Activated gamma-delta T cell (primary cell): ENCODE measurements at regions not wholly inside any gene's neighbourhood (a gene's known extent, or its start where the extent isn't known, plus 50 kb on each side); places are given as distances from the start of the nearest gene placed in this dataset.

Source experiments
- DNase-seq: peaks from one replicate; lab custom pipeline; 2025; lab: John Stamatoyannopoulos, UW

GRCh38 chr1:182293119-182293589 lies 98.4 kb downstream of the GLUL start:
- no peak for DNase-seq

DNA sequence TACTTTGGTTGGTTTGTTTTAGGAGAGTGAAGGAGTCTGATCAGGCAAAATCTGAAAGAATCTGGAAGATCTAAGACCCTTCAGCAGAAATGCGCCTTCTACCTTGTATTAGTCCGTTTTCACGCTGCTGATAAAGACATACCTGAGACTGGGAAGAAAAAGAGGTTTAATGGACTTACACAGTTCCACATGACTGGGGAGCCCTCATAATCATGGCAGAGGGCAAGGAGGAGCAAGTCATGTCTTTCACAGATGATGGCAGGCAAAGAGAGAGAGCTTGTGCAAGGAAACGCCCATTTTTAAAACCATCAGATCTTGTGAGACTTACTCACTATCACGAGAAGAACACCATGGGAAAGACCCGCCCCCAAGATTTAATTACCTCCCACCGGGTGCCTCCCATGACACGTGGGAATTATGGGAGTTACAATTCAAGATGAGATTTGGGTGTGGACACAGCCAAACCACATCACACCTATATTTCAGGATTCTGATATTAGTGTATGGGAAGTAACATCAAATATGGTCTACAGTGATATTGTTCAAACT lies 99.3 kb downstream of the GLUL start:
- no peak for DNase-seq

GRCh38 chr1:182291584-182292192 lies 99.9 kb downstream of the GLUL start:
- DNase-seq: no peak

- no peak for DNase-seq
Observed at GRCh38 chr1:182288749-182289604, 102.6 kb downstream of the GLUL start.

- no peak for DNase-seq
Observed at GRCh38 chr1:182286761-182287160, 104.8 kb downstream of the GLUL start.

DNA sequence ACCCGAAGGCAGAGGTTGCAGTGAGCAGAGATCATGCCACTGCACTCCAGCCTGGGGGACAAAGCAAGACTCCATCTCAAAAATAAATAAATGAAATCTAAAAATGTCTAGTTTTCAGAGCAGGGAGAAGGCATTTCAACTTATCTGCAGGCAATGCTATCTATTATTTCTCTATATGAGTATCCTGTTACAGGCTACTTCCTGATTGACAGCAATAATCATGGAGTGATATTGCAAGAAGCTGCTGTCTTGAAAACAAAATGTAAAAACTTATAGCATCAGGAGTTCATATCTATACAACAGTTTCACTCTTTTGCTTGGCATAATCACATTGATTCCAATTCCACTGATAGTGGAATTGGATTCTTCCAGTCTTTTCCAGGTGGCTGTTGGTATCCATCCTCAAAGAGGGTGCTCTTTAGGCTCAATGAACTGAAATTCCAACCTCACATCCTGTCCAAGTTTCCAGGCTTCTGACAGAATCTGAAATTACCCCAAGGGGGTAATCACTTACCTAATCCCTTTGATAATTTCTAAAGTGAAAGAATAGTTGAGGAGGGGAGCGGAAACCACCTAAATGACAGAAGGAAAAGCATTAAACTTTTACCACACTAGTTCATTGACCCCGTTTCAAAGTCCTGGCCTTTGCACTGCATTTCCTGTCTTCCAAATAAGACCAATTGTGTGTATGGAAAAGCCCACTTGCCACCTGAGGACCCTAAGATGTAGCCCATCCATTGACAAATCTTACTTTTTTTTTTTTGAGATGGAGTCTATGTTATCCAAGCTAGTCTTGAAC lies 107.6 kb downstream of the GLUL start:
- DNase-seq: no peak

DNA sequence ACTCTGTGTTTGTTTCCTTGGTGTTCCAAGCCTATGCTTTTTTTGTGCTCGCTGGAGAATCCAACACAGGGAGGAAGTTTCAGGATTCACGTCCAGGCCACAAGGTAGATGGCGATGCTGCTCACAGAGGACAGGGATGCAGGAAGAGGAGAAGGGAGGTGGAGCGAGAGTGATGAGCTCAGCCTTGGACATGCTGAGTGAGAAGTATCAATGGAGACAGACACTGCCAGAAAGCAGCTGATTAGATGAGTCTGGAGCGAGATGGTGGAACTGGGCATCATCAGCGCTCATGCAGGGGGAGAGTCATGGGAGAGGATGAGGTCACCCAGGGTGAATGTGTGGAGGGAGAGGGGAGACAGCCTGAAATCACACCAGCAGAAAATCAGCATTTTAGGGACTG lies 110.0 kb downstream of the GLUL start:
- no peak for DNase-seq

DNA sequence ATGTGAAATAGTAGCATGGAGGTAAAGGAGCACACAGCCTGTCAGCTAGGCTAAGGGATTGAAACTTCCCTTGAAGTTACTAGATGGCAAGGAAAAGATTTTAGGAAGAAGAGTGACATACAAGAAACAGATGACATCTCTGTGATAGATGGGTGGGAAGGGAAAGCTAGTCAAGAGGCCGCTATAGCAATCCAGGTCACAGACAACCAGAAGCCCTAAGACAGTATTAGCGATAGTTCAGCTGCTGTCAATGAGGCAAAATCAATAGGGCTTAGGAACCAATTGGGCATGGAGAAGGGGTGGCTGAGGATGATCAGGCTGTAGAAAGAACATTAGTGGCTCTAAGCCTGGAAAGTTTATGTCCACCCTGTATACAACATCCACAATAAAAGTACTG lies 111.1 kb downstream of the GLUL start:
- DNase-seq: no peak

DNA sequence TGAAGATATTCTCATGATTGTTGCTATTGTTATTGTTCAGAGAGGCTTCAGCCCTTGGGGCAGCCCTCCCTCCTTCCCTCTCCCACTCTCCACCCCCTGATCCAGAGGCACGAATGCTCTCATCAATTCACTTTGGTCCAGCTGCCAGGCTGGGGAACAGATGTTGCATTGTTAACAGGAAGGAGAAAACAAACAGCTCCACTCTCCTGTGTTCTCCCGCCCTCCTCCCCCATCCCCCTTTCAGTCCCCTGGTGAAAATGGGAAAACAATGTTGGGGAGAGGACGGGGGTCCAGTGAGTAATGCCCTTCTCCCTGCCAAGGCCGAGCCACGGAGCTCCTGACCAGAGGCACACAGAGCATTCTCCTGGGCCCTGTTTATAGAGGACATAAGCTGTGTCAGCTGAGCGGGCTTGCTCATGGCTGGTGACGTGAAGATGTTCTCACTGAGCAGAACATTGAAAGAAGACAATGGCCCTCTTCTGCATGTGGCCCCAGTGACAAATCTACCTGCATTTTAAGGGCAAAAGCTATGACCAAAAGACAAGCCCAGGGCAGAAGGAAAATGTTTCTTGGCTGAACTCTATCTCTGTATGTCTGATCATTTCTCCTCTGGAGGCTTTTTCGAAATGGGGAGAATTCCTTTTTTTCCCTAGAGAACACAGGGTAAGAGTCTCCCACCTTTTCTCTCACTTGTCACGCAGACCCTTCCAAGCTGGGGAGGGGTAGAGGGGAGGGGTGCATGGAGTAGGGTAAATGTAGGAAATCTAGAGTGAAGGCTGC lies 111.7 kb downstream of the GLUL start:
- DNase-seq: no peak

DNA sequence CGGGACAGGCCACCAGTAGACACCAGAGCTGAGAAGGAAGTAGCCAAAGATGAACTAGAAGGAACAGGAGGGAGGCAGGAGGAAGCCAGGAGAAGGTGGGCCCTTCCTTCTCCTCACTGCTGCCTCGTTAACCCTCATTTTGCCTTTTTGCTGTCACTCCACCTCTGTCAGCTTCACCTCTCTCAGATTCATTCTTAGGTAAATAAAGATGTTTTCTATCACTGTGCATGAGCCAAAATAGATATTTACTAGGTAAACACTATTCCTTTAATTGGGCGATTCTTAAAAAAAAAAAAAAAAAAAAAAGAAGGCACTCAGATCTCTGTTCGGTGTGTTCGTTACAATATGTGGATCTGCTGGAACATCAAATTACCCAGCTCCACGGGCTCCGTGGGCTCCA lies 112.3 kb downstream of the GLUL start:
- no peak for DNase-seq

DNA sequence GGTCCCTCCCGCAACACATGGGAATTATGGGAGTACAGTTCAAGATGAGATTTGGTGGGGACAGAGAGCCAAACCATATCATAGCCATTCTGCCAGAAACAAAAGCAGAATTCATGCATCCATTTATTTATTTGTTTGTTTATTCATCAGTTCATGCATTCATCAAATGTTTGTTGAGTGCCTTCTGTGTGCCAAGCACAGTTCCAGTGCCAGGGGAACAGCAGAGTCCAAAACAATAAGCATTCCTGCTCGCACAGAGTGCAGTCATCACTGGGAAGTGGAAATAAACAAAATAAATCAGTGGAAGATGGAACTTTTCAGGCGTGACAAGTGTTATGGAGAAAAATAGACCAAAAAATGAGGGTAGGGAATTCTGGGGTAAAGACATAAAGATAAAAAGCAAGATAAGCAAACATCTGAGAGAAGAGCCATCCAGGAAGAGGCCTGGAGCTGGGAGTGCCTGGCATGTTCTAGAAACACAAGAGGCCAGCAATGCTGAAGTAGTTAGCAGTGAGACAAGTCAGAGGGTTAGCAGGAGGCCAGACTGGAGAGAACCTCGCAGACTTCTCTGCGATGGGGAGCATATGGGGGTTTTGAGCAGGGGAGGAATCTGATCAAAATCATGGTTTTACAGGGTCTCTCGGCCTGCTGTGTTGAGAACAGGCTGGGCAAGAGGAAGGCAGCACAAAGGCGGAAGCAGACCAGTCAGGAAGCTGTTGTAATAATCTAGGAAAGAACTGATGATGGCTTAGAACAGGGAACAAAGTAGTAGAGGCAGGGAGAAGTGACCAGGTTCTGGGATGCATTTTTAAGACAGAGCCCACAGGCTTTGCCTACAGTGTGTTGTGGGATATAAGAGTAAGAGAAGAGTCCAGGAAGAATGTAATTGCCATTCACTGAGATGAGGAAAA lies 113.2 kb downstream of the GLUL start:
- DNase-seq: no peak

- no peak for DNase-seq
Observed at GRCh38 chr1:182275271-182275670, 116.3 kb downstream of the GLUL start.

DNA sequence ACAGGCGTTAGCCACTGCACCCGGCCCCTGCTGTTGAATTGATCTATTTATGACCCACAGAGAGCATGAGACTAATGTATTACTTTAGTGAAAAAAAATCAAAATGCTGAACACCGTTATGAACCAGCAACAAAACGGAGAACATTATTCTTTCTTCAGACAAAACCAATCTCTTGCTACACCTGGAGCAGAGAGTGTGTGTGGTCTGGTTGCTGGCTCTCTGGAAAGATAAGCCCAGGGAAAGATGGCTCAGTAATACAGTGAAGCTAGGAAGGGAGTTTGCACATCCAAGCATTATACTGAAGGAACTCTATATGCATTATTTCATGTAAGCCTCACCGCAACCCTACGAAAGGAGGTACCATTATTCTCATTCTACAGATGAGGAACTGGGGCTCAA lies 117.0 kb downstream of the GLUL start:
- DNase-seq: no peak

- no peak for DNase-seq
Observed at GRCh38 chr1:182270731-182271130, 120.9 kb downstream of the GLUL start.

GRCh38 chr1:182269097-182269496 lies 122.5 kb downstream of the GLUL start:
- no peak for DNase-seq

- DNase-seq: no peak
Observed at GRCh38 chr1:182268669-182269068, 122.9 kb downstream of the GLUL start.

DNA sequence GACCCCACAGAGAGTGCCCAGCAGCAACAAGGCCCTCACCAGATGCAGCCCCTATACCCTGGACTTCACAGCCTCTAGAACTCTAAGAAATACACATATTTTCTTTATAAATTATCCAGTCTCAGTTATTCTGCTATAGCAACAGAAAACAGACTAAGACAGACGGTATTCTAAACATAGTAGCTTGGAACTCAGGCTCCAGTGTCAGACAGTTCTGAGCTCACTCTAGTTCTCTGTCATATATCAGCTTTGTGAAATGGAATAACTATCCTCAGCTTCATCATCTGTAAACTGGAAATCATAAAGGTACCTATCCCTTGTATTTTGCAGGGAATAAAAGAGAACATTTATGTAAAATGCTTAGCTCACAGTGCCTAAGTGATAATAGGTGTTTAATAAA lies 127.4 kb downstream of the GLUL start:
- no peak for DNase-seq

DNA sequence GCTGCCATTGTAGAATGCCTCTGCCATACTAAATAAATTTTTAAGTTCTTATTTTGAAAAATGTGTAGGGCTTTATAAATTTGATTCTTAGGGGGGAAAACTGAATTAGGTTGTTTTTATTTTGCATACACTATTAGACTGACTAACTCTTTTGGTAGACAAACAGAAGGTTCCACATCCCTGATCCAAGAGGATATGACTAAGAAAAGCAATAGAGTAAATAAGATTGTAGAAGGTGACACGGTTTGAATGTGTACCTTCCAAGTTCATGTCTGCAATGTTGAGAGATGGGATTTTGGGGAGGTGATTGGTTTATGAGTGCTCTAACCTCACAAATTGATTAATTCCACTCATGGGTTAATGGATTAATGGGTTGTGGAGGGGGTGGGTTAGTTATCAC lies 127.9 kb downstream of the GLUL start:
- DNase-seq: no peak

- DNase-seq: no peak
Observed at GRCh38 chr1:182262425-182262824, 129.2 kb downstream of the GLUL start.

DNA sequence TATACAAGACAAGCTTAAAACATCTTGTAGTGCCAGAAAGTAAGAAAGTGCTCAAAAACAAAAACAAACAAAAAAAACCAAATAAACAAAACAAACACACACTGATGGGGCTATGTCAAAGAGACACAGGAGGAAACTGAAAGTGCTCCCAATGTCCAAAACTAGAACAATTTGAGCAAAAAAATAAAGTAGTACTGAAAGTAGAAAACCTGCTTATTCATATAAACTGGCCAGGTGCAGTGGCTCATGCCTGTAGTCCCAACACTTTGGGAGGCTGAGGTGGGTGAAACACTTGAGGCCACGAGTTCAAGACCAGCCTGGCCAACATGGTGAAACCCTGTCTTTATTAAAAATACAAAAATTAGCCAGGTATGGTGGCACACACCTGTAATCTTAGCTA lies 129.9 kb downstream of the GLUL start:
- DNase-seq: no peak

GRCh38 chr1:182260516-182260915 lies 131.1 kb downstream of the GLUL start:
- no peak for DNase-seq
